SK-N-MC (cell line): ENCODE measurements at regions not wholly inside any gene's neighbourhood (a gene's known extent, or its start where the extent isn't known, plus 50 kb on each side); places are given as distances from the start of the nearest gene placed in this dataset.

Experiments
- DNase-seq: peaks from one replicate; pipeline ENCODE4 v3.0.0-alpha.2; 2011; ENCODE audit warnings: low read depth, low spot score
- H3K27ac ChIP-seq: fragments of 200-600 bp; sonication (generic); 2 replicates; pipeline ENCODE4 v1.5.1; 2016; ENCODE audit warnings: mixed run types
- H3K36me3 ChIP-seq: fragments of 200-600 bp; sonication (generic); 2 replicates; pipeline ENCODE4 v1.6.1; 2017; ENCODE audit warnings: antibody characterized with exemption, low read length, mixed read lengths; ENCODE audit not compliant: insufficient read depth
- H3K4me3 ChIP-seq: fragments of 200-600 bp; sonication (generic); 2 replicates; pipeline ENCODE4 v1.5.1; 2016
- H3K9ac ChIP-seq: fragments of 200-600 bp; sonication (generic); 2 replicates; pipeline ENCODE4 v1.8.0; 2017; ENCODE audit warnings: mixed run types, mixed read lengths; ENCODE audit not compliant: insufficient read length
- H3K9me3 ChIP-seq: fragments of 200-600 bp; sonication (generic); 2 replicates; pipeline ENCODE4 v1.6.1; 2017; ENCODE audit warnings: low read depth, mild to moderate bottlenecking, antibody characterized with exemption, low read length, moderate library complexity, mixed read lengths
- EZH2 ChIP-seq: fragments of 200-600 bp; sonication (generic); IDR thresholded peaks from one replicate; pipeline ENCODE4 v1.6.1; 2017; ENCODE audit warnings: antibody characterized with exemption
- FOXP2 ChIP-seq: optimal IDR thresholded peaks from 2 replicates; pipeline ENCODE3; 2011; ENCODE audit warnings: mild to moderate bottlenecking, moderate library complexity; ENCODE audit not compliant: insufficient read depth; ENCODE audit errors: extremely low read length, control extremely low read depth
- POLR2AphosphoS5 ChIP-seq: IDR thresholded peaks from 2 replicates; pipeline ENCODE4 v1.6.1; 2012; ENCODE audit warnings: mild to moderate bottlenecking, low read depth, low read length, borderline replicate concordance

GRCh38 chr2:7919510-7919909 is 762.3 kb upstream of the ID2 start:
- no peak overlapping the region for H3K4me3 ChIP-seq
- DNase-seq, result no peak
- no peak for TF ChIP-seq FOXP2
- TF ChIP-seq EZH2, result no peak
- TF ChIP-seq POLR2AphosphoS5, result no peak
- no peaks in the 10 kb centered on the region for H3K36me3 ChIP-seq
- no peak overlapping the region for H3K27ac ChIP-seq
- H3K9me3 ChIP-seq, result no peaks in the 10 kb centered on the region
- no peak overlapping the region for H3K9ac ChIP-seq

GRCh38 chr2:7924023-7924762 is 757.7 kb upstream of the ID2 start:
- no peak overlapping the region for H3K4me3 ChIP-seq
- no peaks in the 10 kb centered on the region for H3K9me3 ChIP-seq
- H3K9ac ChIP-seq, result no peak overlapping the region
- no peak for DNase-seq
- H3K27ac ChIP-seq, result no peak overlapping the region
- no peak for TF ChIP-seq FOXP2
- no peak for TF ChIP-seq POLR2AphosphoS5
- TF ChIP-seq EZH2, result no peak
- H3K36me3 ChIP-seq, result no peaks in the 10 kb centered on the region

GRCh38 chr2:7925506-7925905 is 756.4 kb upstream of the ID2 start:
- Histone ChIP-seq H3K9ac (no peak overlapping the region), H3K4me3 (no peak overlapping the region), H3K9me3 (no peaks in the 10 kb centered on the region), H3K36me3 (no peaks in the 10 kb centered on the region), H3K27ac (no peak overlapping the region)
- no peak for TF ChIP-seq EZH2
- TF ChIP-seq POLR2AphosphoS5, result no peak
- TF ChIP-seq FOXP2, result no peak
- DNase-seq, result no peak

- Histone ChIP-seq H3K36me3 (no peaks in the 10 kb centered on the region), H3K9ac (no peak overlapping the region), H3K4me3 (no peak overlapping the region), H3K27ac (no peak overlapping the region), H3K9me3 (no peaks in the 10 kb centered on the region)
- no peak for DNase-seq
- TF ChIP-seq EZH2 (no peak), FOXP2 (no peak), POLR2AphosphoS5 (no peak)
These were observed 754.2 kb upstream of the ID2 start for GRCh38 chr2:7927691-7928090.

- Histone ChIP-seq H3K27ac (no peak overlapping the region), H3K4me3 (no peak overlapping the region), H3K36me3 (no peaks in the 10 kb centered on the region), H3K9me3 (no peaks in the 10 kb centered on the region), H3K9ac (no peak overlapping the region)
- no peak for TF ChIP-seq FOXP2
- no peak for TF ChIP-seq EZH2
- TF ChIP-seq POLR2AphosphoS5, result no peak
- no peak for DNase-seq
These were observed 752.6 kb upstream of the ID2 start for GRCh38 chr2:7929281-7929680.

- no peaks in the 10 kb centered on the region for H3K9me3 ChIP-seq
- DNase-seq, result no peak
- no peak overlapping the region for H3K9ac ChIP-seq
- TF ChIP-seq EZH2 (no peak), POLR2AphosphoS5 (no peak), FOXP2 (no peak)
- H3K4me3 ChIP-seq, result no peak overlapping the region
- H3K36me3 ChIP-seq, result no peaks in the 10 kb centered on the region
- H3K27ac ChIP-seq, result 0 out of 2 replicates have a peak overlapping the region, but pooled peaks have one; percentile 2
These were observed 750.8 kb upstream of the ID2 start for GRCh38 chr2:7930800-7931635.

GRCh38 chr2:7931808-7932207 is 750.0 kb upstream of the ID2 start:
- no peak overlapping the region for H3K27ac ChIP-seq
- H3K9me3 ChIP-seq, result no peaks in the 10 kb centered on the region
- no peaks in the 10 kb centered on the region for H3K36me3 ChIP-seq
- DNase-seq, result no peak
- H3K4me3 ChIP-seq, result no peak overlapping the region
- no peak overlapping the region for H3K9ac ChIP-seq
- TF ChIP-seq FOXP2 (no peak), EZH2 (no peak), POLR2AphosphoS5 (no peak)

- H3K9me3 ChIP-seq, result no peaks in the 10 kb centered on the region
- no peak for DNase-seq
- H3K27ac ChIP-seq, result no peak overlapping the region
- H3K4me3 ChIP-seq, result no peak overlapping the region
- H3K9ac ChIP-seq, result no peak overlapping the region
- TF ChIP-seq FOXP2 (no peak), EZH2 (no peak), POLR2AphosphoS5 (no peak)
- no peaks in the 10 kb centered on the region for H3K36me3 ChIP-seq
These were observed 748.2 kb upstream of the ID2 start for GRCh38 chr2:7933672-7934071.

- DNase-seq, result no peak
- TF ChIP-seq FOXP2 (no peak), POLR2AphosphoS5 (no peak), EZH2 (no peak)
- no peaks in the 10 kb centered on the region for H3K9me3 ChIP-seq
- no peaks in the 10 kb centered on the region for H3K36me3 ChIP-seq
- no peak overlapping the region for H3K27ac ChIP-seq
- no peak overlapping the region for H3K4me3 ChIP-seq
- H3K9ac ChIP-seq, result no peak overlapping the region
These were observed 747.4 kb upstream of the ID2 start for GRCh38 chr2:7934476-7934875.
